ENCODE measurements at regions not wholly inside any gene's neighbourhood (a gene's known extent, or its start where the extent isn't known, plus 50 kb on each side); places are given as distances from the start of the nearest gene placed in this dataset.

DNA sequence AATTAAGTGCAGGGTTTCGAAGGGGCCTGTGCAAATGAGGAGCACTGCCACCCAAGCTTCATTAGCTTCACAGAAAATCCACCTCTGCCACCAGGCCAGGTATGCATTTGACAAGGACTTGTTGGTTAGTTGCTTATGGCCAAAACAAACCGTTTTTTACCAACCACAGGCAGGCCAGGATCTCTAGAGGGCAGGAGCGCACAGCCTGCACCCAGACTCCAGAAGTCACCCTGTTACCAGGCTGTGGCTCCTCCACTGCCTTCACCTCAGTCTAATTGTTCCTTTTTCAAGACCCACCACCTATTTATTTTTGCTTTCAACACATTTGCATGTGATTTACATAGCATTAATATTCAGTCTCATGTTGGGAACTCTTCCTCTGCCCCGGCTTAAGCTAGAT lies 78.3 kb upstream of the HSPA9 start:
- no peak overlapping the region for H3K4me3 ChIP-seq (ENCODE audit: low read depth, low read length, poor library complexity, severe bottlenecking)
- no peak for TF ChIP-seq EZH2phosphoT487 (IDR thresholded peaks at IDR 0.05; ENCODE audit: borderline replicate concordance, low read depth, low read length)
- TF ChIP-seq, protein P1, sequence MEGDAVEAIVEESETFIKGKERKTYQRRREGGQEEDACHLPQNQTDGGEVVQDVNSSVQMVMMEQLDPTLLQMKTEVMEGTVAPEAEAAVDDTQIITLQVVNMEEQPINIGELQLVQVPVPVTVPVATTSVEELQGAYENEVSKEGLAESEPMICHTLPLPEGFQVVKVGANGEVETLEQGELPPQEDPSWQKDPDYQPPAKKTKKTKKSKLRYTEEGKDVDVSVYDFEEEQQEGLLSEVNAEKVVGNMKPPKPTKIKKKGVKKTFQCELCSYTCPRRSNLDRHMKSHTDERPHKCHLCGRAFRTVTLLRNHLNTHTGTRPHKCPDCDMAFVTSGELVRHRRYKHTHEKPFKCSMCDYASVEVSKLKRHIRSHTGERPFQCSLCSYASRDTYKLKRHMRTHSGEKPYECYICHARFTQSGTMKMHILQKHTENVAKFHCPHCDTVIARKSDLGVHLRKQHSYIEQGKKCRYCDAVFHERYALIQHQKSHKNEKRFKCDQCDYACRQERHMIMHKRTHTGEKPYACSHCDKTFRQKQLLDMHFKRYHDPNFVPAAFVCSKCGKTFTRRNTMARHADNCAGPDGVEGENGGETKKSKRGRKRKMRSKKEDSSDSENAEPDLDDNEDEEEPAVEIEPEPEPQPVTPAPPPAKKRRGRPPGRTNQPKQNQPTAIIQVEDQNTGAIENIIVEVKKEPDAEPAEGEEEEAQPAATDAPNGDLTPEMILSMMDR (conservative IDR thresholded peaks at IDR 0.05; ENCODE audit: low read length): no peak
- H3K9me2 ChIP-seq (ENCODE audit: insufficient read depth, low read length): no peaks in the 10 kb centered on the region
- peaks cover 17% of the 10 kb centered on the region for H3K4me1 ChIP-seq (ENCODE audit: insufficient read depth, low read length, poor library complexity, severe bottlenecking)
- CTCF ChIA-PET (ENCODE audit: unreplicated experiment): no interaction called here
- no peak overlapping the region for H3K27ac ChIP-seq (ENCODE audit: low read depth, low read length, poor library complexity, severe bottlenecking)
- POLR2A ChIA-PET: interaction anchor here (0.7 kb wide), 1 partner anchor 681 kb away, joined by 3 read pairs; no protein-coding TSS in a partner anchor
- H3K4me2 ChIP-seq (ENCODE audit: low read length): no peak overlapping the region
- no peaks in the 10 kb centered on the region for H3K9me3 ChIP-seq (ENCODE audit: low read length)
- H3K36me3 ChIP-seq (ENCODE audit: insufficient read depth, low read length): no peaks in the 10 kb centered on the region
- intact Hi-C loops (cut with micrococcal nuclease; ENCODE audit: unreplicated experiment): no loop called here
- no peak overlapping the region for H2AFZ ChIP-seq (ENCODE audit: low read length)
- no peaks in the 10 kb centered on the region for H4K20me1 ChIP-seq (ENCODE audit: insufficient read depth, low read length)
- H3K79me2 ChIP-seq (ENCODE audit: insufficient read depth, low read depth, low read length): no peaks in the 10 kb centered on the region
- DNase-seq (ENCODE audit: low spot score): no peak
- no TSS peak for BruUV-seq (replicated peaks)

DNA sequence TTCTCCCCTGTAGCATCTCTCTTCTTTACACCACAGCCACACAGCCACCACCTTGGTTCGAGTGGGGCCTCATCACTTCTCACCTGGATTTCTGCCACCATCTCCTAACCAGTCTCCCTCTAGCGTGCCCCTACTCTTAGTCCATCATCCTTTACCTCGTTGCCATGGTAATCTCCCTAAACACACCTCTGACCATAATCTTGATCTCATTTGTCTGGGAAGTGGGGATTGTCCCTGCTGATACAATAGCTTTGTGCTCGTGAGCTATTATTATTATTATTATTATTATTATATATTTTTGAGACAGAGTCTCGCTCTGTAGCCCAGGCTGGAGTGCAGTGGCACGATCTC lies 76.5 kb upstream of the HSPA9 start:
- Histone ChIP-seq H3K4me3 (ENCODE audit: low read depth, low read length, poor library complexity, severe bottlenecking) (no peak overlapping the region), H3K4me2 (ENCODE audit: low read length) (no peak overlapping the region), H2AFZ (ENCODE audit: low read length) (no peak overlapping the region), H3K27ac (ENCODE audit: low read depth, low read length, poor library complexity, severe bottlenecking) (no peak overlapping the region), H3K9me2 (ENCODE audit: insufficient read depth, low read length) (no peaks in the 10 kb centered on the region), H4K20me1 (ENCODE audit: insufficient read depth, low read length) (no peaks in the 10 kb centered on the region), H3K9me3 (ENCODE audit: low read length) (no peaks in the 10 kb centered on the region), H3K79me2 (ENCODE audit: insufficient read depth, low read depth, low read length) (no peaks in the 10 kb centered on the region), H3K36me3 (ENCODE audit: insufficient read depth, low read length) (no peaks in the 10 kb centered on the region), H3K4me1 (ENCODE audit: insufficient read depth, low read length, poor library complexity, severe bottlenecking) (peaks cover 17% of the 10 kb centered on the region)
- DNase-seq (ENCODE audit: low spot score): no peak
- POLR2A ChIA-PET: no interaction called here
- CTCF ChIA-PET (ENCODE audit: unreplicated experiment): no interaction called here
- TF ChIP-seq EZH2phosphoT487 (IDR thresholded peaks at IDR 0.05; ENCODE audit: borderline replicate concordance, low read depth, low read length): no peak
- TF ChIP-seq, protein P1 (conservative IDR thresholded peaks at IDR 0.05; ENCODE audit: low read length): no peak
- BruUV-seq (replicated peaks): no TSS peak
- intact Hi-C loops (cut with micrococcal nuclease; ENCODE audit: unreplicated experiment): no loop called here

DNA sequence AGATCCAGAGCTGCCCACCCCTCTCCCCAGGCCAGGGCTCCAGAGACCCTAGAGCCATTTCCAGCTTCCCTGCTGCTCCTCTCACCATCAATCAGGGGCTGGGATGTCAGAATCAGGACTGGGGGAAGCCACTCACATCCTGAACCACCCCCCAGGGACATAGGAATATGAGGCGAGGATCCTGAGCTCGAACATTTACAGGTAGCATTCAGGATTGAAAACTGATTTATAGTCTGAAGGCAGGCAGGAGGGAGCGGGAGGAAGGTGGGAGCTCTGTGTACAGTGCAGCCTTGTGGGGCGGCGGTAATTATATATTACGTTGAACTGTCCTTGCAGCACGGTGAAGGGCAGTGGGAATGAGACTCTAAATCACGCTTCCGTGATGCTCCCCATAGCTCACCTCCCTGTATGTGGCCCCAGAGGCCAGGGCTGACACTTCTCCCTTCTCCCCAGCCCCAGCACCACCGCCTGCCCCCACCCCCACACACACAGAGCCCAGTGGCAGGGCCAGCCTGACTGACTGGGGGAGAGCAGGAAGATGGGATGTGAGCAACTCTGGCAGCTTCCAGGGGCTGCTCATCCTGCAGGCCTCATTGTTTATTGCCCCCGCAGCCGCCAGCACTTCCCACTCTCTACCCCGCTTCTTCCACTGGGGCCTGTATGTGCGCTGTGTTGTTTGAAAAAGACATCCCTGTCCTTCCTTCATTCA lies 76.0 kb upstream of the HSPA9 start:
- H4K20me1 ChIP-seq (ENCODE audit: insufficient read depth, low read length): no peaks in the 10 kb centered on the region
- no peak for TF ChIP-seq EZH2phosphoT487 (IDR thresholded peaks at IDR 0.05; ENCODE audit: borderline replicate concordance, low read depth, low read length)
- TF ChIP-seq, protein P1 (conservative IDR thresholded peaks at IDR 0.05; ENCODE audit: low read length): no peak
- H3K79me2 ChIP-seq (ENCODE audit: insufficient read depth, low read depth, low read length): no peaks in the 10 kb centered on the region
- CTCF ChIA-PET (ENCODE audit: unreplicated experiment): no interaction called here
- no peaks in the 10 kb centered on the region for H3K9me3 ChIP-seq (ENCODE audit: low read length)
- no peak overlapping the region for H2AFZ ChIP-seq (ENCODE audit: low read length)
- no peak overlapping the region for H3K4me3 ChIP-seq (ENCODE audit: low read depth, low read length, poor library complexity, severe bottlenecking)
- H3K9me2 ChIP-seq (ENCODE audit: insufficient read depth, low read length): no peaks in the 10 kb centered on the region
- H3K4me1 ChIP-seq (ENCODE audit: insufficient read depth, low read length, poor library complexity, severe bottlenecking): peaks cover 17% of the 10 kb centered on the region
- H3K36me3 ChIP-seq (ENCODE audit: insufficient read depth, low read length): no peaks in the 10 kb centered on the region
- DNase-seq (ENCODE audit: low spot score): no peak
- intact Hi-C loops (cut with micrococcal nuclease; ENCODE audit: unreplicated experiment): no loop called here
- no peak overlapping the region for H3K4me2 ChIP-seq (ENCODE audit: low read length)
- POLR2A ChIA-PET: no interaction called here
- H3K27ac ChIP-seq (ENCODE audit: low read depth, low read length, poor library complexity, severe bottlenecking): no peak overlapping the region
- no TSS peak for BruUV-seq (replicated peaks)

Data from OCI-LY7 (cell line).